Stomach (tissue), 8 donors: ENCODE measurements at regions not wholly inside any gene's neighbourhood (a gene's known extent, or its start where the extent isn't known, plus 50 kb on each side); places are given as distances from the start of the nearest gene placed in this dataset.

Experiments used
- DNase-seq, 2 donors: peaks; one replicate each; pipeline versions ENCODE4 v3.0.0 to v3.0.0-alpha.2; 2013 to 2019
- H3K27ac ChIP-seq, 5 donors: fragments of 200-600 bp in 4 of 5; sonication (generic) in 4 of 5; one replicate each; pipeline ENCODE4 v1.5.1; 2013 to 2019; ENCODE audit warnings: mild to moderate bottlenecking in 1 of 5, moderate library complexity in 1 of 5
- H3K27me3 ChIP-seq, 3 donors: fragments of 200-600 bp; sonication (generic); one replicate each; pipeline ENCODE4 v1.5.1; 2017 to 2019; ENCODE audit warnings: mixed run types in 1 of 3
- H3K36me3 ChIP-seq, 4 donors: fragments of 200-600 bp; sonication (generic); 1 replicate in 3 of 4; 2 replicates in 1 of 4; pipeline ENCODE4 v1.5.1; 2016 to 2019
- H3K4me1 ChIP-seq, 4 donors: fragments of 200-600 bp; sonication (generic); one replicate each; pipeline ENCODE4 v1.5.1; 2016 to 2019
- H3K4me3 ChIP-seq, 4 donors: fragments of 200-600 bp; sonication (generic) in 3 of 4; one replicate each; pipeline ENCODE4 v1.5.1; 2016 to 2019; ENCODE audit warnings: mild to moderate bottlenecking in 1 of 4
- H3K9me3 ChIP-seq, 4 donors: fragments of 200-600 bp; sonication (generic); one replicate each; pipeline ENCODE4 v1.5.1; 2016 to 2019
- CTCF ChIP-seq, 7 experiments: fragments of 450-650 bp in 4 of 7; fragments of 200-600 bp in 3 of 7; sonication (generic) in 3 of 7; IDR thresholded peaks; one replicate each; pipeline ENCODE4 v1.5.1; 2016 to 2019; ENCODE audit warnings: antibody characterized with exemption in 7 of 7, control low read depth in 2 of 7, mild to moderate bottlenecking in 1 of 7
- EP300 ChIP-seq: sonication (generic); formaldehyde crosslinking; IDR thresholded peaks from one replicate; pipeline ENCODE4 v1.6.1; 2017; ENCODE audit warnings: antibody characterized with exemption
- POLR2A ChIP-seq, 4 donors: fragments of 450-650 bp; IDR thresholded peaks; one replicate each; pipeline ENCODE4 v1.6.1; 2016; ENCODE audit warnings: antibody characterized with exemption in 4 of 4, control low read depth in 2 of 4, mild to moderate bottlenecking in 1 of 4, moderate library complexity in 1 of 4
- POLR2AphosphoS5 ChIP-seq, 3 donors: sonication (generic); formaldehyde crosslinking; IDR thresholded peaks; one replicate each; pipeline ENCODE4 v1.6.1; 2016; ENCODE audit warnings: antibody characterized with exemption in 3 of 3
- WGBS, 5 donors: extraction: QIAGEN DNeasy Blood & Tissue Kit in 3 of 5; methylation state at CpG; one replicate each; pipeline versions ENCODE4 v1.1.5 to v1.1.7; 2013 to 2018; 5-methylcytosine and 5-hydroxymethylcytosine counted together
- intact Hi-C: fragments of 100-400 bp; cut with DNase I; formaldehyde crosslinking; loops from one replicate; pipeline ENCODE4 v1.15.1; 2023; ENCODE audit warnings: low total_unique reads
- donor health status: healthy with polysubstance abuse.
- donor health status: Bipolar disorder and iron deficiency.
- donor health status: healthy.

GRCh38 chr11:88039476-88040147 is 135.6 kb downstream of the RAB38 start:
- no peaks in the 10 kb centered on the region for H3K27me3 ChIP-seq
- DNase-seq = no peak
- no peak overlapping the region for H3K4me3 ChIP-seq
- no peak overlapping the region for H3K27ac ChIP-seq
- intact Hi-C loops = no loop called here
- no peaks in the 10 kb centered on the region for H3K4me1 ChIP-seq
- H3K36me3 ChIP-seq = no peaks in the 10 kb centered on the region
- TF ChIP-seq POLR2AphosphoS5 (IDR thresholded peaks at IDR 0.05) = no peak
- no peak for TF ChIP-seq CTCF (IDR thresholded peaks at IDR 0.05)
- TF ChIP-seq EP300 = no peak
- TF ChIP-seq POLR2A (IDR thresholded peaks at IDR 0.05) = no peak
- WGBS, 5 donors = 63 to 79% (median 66%) methylated on average over 2 of the region's 2 CpGs
- H3K9me3 ChIP-seq = no peaks in the 10 kb centered on the region

- no peaks in the 10 kb centered on the region for H3K9me3 ChIP-seq
- no peak for DNase-seq
- no peaks in the 10 kb centered on the region for H3K36me3 ChIP-seq
- no peak for TF ChIP-seq EP300
- TF ChIP-seq CTCF (IDR thresholded peaks at IDR 0.05) = no peak
- no peak for TF ChIP-seq POLR2AphosphoS5 (IDR thresholded peaks at IDR 0.05)
- TF ChIP-seq POLR2A (IDR thresholded peaks at IDR 0.05) = no peak
- H3K27ac ChIP-seq = no peak overlapping the region
- H3K4me1 ChIP-seq = no peaks in the 10 kb centered on the region
- no peaks in the 10 kb centered on the region for H3K27me3 ChIP-seq
- intact Hi-C loops = no loop called here
- 84 to 98% (median 90%) methylated on average over 2 of the region's 2 CpGs for WGBS, 5 donors
- no peak overlapping the region for H3K4me3 ChIP-seq
These were observed 137.2 kb downstream of the RAB38 start for GRCh38 chr11:88038063-88038462.

GRCh38 chr11:88036701-88037100 is 138.5 kb downstream of the RAB38 start:
- intact Hi-C loops = no loop called here
- no peaks in the 10 kb centered on the region for H3K4me1 ChIP-seq
- no peak for DNase-seq
- no peak overlapping the region for H3K4me3 ChIP-seq
- no peaks in the 10 kb centered on the region for H3K27me3 ChIP-seq
- TF ChIP-seq POLR2A (IDR thresholded peaks at IDR 0.05) (no peak), POLR2AphosphoS5 (IDR thresholded peaks at IDR 0.05) (no peak), CTCF (IDR thresholded peaks at IDR 0.05) (no peak)
- no peak overlapping the region for H3K27ac ChIP-seq
- H3K36me3 ChIP-seq = no peaks in the 10 kb centered on the region
- no peaks in the 10 kb centered on the region for H3K9me3 ChIP-seq

- Histone ChIP-seq H3K9me3 (no peaks in the 10 kb centered on the region), H3K36me3 (no peaks in the 10 kb centered on the region), H3K4me1 (no peaks in the 10 kb centered on the region), H3K27me3 (no peaks in the 10 kb centered on the region), H3K4me3 (no peak overlapping the region), H3K27ac (no peak overlapping the region)
- DNase-seq = no peak
- TF ChIP-seq EP300 (no peak), POLR2A (IDR thresholded peaks at IDR 0.05) (no peak), POLR2AphosphoS5 (IDR thresholded peaks at IDR 0.05) (no peak), CTCF (IDR thresholded peaks at IDR 0.05) (no peak)
- intact Hi-C loops = no loop called here
- 84 to 89% (median 87%) methylated on average over 2 of the region's 2 CpGs for WGBS, 5 donors
These were observed 140.0 kb downstream of the RAB38 start for GRCh38 chr11:88035271-88035670.
